ENCODE measurements at regions not wholly inside any gene's neighbourhood (a gene's known extent, or its start where the extent isn't known, plus 50 kb on each side); places are given as distances from the start of the nearest gene placed in this dataset.

DNA sequence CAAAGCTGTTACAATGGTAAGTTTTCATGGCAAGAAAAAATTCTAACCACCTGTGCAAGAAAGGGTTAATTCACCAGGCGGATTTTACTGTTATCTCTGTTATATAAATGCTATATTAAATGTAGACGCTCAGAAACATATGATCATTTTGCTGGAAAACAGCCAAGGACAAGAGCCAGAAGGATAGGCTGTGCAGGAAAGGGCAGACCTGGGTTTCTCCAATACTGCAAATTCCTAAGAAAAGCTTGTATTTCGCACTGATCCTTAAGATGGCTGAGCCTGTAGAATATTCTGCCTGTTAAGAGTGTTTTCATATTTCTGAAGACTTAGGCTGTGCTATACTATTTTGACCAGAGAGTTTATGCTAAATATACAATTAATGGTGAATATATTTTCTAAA is 564.1 kb upstream of the KCND2 start:
- TF ChIP-seq, protein P1, sequence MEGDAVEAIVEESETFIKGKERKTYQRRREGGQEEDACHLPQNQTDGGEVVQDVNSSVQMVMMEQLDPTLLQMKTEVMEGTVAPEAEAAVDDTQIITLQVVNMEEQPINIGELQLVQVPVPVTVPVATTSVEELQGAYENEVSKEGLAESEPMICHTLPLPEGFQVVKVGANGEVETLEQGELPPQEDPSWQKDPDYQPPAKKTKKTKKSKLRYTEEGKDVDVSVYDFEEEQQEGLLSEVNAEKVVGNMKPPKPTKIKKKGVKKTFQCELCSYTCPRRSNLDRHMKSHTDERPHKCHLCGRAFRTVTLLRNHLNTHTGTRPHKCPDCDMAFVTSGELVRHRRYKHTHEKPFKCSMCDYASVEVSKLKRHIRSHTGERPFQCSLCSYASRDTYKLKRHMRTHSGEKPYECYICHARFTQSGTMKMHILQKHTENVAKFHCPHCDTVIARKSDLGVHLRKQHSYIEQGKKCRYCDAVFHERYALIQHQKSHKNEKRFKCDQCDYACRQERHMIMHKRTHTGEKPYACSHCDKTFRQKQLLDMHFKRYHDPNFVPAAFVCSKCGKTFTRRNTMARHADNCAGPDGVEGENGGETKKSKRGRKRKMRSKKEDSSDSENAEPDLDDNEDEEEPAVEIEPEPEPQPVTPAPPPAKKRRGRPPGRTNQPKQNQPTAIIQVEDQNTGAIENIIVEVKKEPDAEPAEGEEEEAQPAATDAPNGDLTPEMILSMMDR (optimal IDR thresholded peaks at IDR 0.05 in 1 of 3, IDR thresholded peaks at IDR 0.05 in 1 of 3, conservative IDR thresholded peaks at IDR 0.05 in 1 of 3; ENCODE audit: extremely low read depth in 1 of 3, insufficient read depth in 2 of 3, low read length in 3 of 3), result no peak
- TF ChIP-seq EZH2 (IDR thresholded peaks at IDR 0.05; ENCODE audit: low read length), result no peak

Data from keratinocyte (primary cell).